HuH-7 (cell line): ENCODE measurements at regions not wholly inside any gene's neighbourhood (a gene's known extent, or its start where the extent isn't known, plus 50 kb on each side); places are given as distances from the start of the nearest gene placed in this dataset.

Experiments
- DNase-seq: peaks from one replicate; pipeline ENCODE4 v3.0.0; 2011; ENCODE audit warnings: low spot score

DNA sequence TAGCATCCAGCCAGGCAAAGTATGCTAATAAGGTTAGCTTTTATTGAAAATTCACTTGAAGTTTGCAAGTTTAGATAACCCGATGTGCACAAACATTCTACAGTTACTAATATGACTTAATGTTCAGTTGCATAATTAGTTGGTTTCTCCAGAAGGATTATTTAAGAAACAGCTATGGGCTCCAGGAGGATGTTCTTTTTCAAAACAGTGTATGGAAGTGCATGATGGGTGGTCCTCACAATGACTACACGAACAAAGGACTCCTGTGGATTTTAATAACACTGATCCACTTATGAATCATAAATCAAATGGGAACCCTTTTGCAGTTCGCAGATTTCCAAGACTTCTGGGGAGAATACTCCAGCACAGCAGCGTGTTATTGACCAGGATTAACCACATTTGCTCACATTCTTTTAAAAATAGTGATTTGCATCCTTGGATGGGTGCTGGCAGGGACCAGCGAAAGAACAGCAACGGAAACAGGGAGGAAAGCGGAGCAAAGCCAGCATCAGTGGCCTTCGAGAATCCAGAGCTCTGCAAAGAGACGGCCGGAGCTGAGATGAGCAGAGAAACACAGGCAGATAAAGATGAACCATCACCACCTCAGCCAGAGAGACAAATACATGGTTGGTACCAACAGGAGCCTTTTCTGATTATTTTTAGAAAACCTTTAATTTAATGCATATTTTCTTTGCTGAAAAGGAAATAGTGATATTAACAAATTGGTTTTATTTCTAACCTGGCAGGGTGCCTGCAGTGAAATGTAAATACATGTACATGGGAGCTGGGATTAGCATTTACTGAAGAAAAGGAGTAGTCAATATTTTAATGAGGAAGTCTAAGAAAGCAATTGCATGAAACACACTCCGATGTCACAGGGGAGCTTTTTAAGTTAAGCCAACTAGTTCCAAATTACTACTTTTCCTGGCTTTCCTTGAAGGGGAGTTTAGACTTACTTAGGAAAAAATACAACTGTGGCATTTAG is 623.2 kb upstream of the ZFHX3 start:
- DNase-seq: no peak

DNA sequence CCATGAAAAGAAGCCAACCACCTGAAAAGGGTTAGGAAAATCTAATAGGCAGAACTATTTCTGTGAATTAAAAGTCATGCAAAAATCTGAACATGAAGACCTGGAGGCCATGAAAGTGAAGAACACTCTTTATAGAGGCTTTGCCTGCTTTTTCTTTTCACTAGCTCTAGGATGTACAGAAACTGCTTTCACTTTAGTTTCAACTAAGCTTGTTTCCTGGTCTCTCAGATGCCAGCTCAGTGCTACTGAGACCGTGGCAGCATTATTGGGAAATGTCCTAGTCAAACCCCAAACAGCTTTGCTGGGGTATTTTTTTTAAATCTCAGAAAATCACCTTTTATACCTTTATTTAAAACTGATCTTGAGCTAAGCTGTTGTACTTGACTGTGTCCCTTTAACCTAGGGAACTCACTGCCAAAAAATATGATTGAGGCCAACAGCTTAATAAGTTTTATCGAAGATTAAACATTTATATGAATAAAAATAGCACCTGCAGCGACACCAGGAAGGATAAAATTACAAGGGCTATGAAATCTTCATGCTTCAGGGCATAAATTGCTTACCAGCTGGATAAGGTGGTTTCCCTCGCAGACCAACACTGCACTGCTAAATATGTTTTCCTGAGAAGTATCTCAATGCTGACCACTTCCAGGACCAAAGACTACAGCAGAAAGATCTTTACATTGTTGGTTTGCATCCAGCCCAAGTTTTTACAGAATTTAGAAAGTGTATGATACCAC is 621.8 kb upstream of the ZFHX3 start:
- DNase-seq: no peak

DNA sequence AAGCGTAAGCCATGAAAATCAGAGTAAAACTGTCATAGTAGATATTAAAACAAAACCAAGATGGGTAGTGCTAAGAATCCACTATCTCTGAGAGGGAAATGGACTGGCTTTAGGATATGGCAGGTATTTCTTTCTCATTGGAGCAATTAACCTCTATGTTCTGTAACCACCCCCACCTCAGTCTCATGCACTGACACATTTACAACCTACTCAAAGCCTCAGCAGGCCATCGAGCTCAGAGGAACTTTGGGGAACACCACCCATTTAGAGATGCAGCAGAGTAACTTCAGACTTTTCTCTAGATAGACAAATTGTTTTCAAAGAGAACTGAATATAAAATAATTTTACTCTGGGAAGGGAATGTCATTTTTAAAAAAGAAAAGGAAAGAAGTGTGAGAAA is 615.8 kb upstream of the ZFHX3 start:
- no peak for DNase-seq

DNA sequence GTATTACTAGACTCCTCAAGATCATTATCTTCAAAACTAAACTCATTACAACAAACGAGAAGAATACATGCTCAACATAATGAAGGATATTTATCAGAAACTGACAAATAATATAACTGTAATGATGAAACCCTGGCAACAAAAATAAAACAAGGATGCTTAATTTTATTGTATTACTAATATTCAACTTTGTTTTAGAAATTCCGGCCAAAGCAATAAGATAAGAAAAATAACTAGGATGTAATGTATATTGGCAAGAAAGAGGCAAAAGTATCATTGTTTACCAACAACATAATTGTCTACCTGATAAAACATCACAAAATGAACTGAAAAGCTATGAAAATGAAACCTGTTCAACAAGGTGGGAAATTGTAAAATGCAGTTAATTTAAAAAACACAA is 588.3 kb upstream of the ZFHX3 start:
- DNase-seq: no peak

DNA sequence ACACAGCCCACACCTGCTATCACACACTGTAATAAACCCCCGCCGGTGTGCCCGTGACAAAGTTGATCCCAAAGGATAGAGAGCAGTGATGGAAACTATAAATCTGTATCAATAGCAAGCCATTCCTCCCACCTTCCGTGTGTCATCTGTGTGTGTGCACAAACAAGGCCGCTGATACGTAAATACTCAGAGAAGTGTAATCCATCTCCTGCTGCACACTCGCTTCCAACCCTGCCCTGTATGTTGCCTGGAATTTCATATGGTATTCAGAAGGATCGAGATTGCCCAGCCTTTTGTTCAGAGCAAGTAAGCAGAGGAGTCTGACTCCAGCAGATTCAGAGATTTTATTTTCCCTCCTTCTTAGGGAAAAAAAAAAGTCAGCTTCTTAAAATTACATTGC is 581.1 kb upstream of the ZFHX3 start:
- no peak for DNase-seq

DNA sequence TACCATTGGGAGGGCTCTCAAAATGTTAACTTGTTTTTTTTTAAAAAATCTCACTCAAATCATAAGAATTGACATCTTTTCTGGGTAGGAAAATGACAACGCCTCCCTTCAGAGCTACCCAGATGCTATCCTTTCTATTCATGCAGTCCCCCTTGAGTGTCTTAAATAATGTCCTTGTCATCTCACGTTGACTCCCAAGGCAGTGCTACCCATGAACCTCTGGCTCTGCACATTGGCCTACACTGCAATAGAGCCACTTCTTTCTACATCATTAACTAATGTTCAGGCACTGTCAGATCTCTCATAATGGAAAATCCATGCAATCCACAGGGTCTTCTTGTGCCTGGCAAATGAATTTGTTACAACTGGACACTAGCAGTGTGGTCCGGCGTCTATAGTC is 569.8 kb upstream of the ZFHX3 start:
- DNase-seq: no peak

DNA sequence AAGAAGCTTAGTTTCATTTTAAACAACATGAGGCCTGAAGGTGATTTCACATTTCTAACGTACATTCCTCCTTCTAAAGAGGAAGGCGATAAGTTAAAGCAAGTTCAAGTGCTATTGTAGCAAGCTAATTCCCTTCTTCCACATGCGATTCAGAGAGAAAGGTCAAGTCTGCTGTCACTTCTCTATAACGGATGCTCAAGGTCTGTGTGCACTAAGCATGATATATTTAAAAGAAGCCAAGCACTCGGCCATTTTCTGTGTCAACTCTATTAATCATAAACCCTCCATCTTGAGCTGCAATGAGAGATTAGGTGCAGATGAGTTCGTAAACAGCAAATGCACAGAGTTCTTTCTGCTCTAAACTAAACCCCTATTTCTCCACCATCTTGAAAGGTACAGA is 568.8 kb upstream of the ZFHX3 start:
- no peak for DNase-seq

DNA sequence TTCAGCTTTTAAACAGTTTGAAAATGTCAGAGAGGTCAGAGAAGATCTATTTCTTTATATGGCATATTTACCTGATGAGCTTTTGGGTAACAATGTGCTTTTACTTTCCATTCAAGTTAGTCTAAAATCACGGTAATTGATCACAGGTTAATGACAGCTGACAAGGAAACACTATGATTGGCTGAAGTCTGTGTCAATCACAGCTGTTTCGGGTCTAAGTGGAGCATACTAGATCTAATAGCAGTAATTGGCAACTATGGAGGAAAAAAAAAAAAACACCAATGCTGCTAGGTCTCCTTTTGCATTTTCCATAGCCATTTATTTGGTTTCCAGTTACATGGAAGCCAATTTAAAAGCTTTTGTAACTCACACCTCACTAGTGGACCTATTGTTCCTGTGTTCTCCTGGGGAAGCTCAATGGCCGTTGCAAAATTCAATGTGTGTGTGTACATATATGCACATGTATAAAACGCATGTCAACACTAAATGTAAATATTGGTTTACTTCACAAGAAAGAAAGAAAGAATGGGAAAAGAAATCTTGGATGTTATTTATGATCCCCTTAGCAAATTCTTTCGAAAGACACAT is 568.3 kb upstream of the ZFHX3 start:
- DNase-seq: no peak

DNA sequence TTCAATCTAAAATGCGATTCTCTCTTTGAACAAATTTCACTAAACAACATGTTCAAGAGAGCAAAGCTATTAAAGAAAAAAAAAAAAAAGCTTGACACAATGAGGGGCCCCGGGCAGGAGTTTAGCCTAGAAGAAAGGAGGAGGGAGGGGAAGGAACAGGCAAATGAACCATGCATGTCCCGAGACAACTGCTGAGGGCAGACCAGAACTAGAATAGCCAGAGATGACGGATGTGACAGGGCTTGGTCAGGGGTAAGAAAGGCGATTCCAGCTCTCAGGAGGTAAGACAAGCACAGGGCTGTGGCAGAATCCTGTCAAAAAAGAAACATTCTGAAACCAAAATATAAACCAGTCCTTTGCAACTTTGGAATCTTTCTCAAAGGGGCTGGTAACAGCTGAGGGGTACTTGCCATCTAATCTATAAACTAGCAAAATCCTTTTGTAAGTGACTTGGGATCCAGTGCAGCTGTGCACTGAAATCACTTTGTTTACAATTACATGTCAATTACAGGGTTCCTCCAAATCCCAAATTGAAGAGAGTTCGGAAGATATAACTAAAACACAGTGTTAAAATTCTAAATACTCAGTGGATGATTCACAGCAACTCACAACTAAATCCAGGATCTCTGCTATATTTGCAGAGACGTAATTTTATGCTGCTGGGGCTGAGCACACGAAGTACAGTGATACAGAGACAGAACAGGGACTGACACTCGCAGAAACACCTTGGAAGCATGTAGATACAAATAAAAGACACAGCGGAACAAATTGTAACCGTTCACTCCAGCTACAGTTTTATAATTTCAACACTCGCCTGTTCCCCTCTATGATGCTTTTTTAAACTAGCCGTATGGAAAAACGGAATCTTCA is 567.4 kb upstream of the ZFHX3 start:
- no peak for DNase-seq

DNA sequence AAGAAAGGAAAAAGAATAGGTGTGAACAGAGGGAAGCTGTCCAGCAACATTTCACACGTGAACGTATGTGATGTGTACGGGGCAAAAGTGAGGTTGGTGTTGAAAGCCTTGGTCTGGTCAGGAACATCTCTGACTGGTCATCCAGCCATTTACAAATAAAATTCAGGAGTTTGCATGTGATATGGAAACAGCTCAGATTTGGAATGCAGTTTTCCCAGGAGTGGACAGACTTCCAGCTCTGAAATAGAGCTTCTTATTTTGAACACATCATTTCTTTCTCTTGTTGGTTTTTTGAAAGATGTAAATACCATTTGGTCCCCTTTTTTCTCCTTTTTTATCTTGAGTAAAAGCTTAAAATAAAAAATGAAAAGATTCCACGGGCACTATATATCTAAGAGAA is 566.2 kb upstream of the ZFHX3 start:
- DNase-seq: no peak

DNA sequence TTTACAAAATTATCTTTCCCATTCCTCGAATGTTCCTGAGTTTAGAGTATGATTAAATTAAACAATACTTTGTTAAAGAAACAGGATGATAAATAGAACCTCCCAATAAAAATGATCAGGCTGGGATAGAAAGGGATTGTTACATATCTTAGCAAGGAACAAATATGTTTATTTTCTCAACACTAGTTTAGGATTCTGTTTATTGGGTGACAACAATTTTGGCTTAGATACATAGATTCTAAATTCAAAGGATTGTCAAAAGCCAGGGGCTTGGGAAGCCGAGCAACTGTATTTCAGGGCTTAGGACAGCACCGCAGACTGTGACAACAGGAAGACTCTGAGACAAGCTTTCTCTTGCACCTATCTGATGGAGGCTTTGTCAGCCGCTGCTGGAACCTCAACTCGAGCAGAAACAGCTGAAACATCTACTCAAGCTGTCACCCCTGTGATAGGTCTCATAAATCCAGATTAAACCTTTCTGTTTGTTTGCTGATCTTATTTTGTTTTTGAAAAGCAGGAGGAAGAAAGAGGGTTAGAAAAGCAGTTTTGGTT is 562.8 kb upstream of the ZFHX3 start:
- DNase-seq: no peak

DNA sequence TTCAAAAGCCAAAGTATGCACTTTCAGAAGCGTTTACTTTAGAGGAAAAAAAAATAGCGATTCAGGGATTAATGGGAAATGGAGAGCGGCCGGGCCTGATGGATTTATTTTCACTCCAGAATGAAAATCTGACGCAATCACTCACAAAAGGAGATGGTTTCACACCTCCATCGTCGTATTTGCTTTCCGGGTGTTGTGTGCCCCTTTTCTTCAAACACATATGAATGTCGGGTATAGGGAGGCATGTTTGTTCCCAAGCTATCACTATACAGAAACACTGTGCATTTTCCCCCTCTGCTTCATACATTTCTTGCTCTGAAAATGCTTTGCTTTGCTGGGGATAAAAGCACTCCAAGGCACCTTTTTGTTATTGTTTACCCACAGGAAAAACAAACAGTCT is 562.2 kb upstream of the ZFHX3 start:
- DNase-seq: no peak

DNA sequence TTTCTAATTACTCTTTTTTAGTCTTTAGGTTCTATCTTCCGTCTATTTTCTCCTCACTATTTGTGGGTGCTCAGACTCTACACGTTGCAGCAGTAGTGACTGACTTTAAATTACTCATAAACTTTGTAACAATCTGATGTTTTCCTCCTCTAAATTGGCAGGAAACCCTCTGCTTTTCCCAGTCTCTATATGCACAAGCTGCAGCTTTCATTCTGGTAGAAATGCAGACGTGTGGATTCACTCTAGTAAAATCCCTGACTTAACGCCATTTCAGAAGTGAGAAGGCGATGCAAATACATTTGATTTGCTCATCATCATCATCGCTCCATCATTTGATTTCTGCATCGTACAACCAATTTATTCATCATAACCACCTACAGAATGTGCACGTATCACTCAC is 561.0 kb upstream of the ZFHX3 start:
- no peak for DNase-seq

DNA sequence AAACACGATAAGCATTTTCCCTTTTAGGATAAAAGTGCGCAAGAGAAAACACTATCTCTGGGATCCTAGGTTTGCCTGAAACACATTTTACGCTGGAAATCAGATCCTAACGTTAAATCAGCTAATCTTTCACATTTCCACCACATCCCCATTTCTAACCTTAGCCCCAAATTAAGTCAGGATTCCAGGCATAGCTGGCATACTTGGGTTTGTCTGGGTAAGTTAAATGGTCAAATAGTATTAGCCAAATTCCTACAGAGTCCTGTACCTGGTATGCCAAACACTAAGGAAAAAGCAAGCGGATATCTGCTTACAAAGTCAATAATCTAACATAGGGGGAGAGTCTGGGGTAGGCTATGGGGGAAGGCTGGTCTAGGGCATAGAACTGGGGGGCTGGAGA is 557.4 kb upstream of the ZFHX3 start:
- DNase-seq: no peak

DNA sequence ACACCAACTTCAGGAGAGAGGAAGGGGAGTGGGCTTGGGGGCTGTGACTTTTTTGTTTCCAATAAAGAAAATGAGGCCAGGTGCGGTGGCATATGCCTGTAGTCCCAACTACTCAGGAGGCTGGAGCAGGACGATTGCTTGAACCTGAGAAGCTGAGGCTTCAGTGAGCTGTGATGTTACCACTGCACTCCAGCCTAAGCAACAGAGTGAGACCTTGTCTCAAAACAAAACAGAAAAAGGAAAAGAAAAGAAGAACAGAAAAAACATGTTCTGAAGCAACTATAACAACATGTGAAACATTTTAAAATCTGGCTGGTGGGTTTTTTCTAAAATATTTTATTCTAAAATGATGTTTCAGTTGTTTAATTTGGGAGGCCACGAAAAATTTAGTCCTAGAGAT is 554.0 kb upstream of the ZFHX3 start:
- no peak for DNase-seq

DNA sequence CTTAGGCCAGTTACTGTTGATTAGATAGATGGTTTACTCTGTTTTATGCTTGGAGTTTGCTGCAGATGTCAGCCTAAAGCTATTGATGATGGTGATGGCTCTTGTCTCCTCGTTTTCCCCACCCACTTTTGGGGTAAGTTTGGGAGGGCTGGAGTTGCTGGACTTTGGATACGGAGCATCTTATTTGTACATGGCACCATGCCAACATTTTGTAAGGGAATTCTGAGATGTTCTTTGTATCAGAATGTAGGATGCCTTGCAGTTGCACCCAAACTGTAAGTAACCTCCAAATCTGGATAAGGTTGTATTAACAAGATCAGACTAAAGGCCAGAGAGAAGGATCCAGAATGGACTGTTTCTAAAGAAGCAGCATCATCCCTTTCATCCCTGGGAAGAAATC is 551.9 kb upstream of the ZFHX3 start:
- no peak for DNase-seq

DNA sequence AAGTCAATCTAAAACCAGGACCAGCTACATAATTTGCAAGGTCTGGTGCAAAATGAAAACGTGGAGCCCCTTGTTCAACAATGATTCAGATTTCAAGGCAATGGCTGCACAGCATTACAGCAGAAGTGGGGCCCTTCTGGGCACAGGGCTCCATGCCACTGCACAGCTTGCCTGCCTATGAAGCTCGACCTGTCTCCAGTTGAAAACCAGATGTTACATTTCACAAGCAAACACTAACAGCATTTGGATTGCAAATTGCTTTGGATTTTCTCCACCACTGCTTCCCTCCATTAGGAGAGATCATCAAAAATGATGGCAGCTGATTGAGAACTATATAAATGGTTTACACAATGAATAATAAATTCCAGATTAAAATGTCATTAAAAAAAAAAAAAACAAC is 551.4 kb upstream of the ZFHX3 start:
- DNase-seq: no peak

DNA sequence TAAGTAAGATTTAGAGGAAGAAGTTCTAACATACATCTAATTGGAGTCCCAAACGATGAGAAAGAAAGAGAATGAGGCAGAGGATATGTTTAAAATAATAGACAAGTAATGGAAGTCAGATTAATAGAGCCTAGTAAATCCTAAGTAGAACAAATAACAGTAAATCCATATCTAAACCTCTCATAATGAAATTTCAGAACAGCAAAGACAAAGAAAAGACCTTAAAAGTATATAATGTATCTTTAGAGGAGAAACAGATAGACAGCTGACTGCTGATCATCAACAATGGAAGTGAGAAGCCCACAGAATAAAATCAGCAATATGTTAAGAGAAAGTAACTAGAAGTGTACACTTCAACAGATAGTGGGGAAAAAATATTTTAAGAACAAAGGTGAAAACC is 536.2 kb upstream of the ZFHX3 start:
- DNase-seq: no peak

DNA sequence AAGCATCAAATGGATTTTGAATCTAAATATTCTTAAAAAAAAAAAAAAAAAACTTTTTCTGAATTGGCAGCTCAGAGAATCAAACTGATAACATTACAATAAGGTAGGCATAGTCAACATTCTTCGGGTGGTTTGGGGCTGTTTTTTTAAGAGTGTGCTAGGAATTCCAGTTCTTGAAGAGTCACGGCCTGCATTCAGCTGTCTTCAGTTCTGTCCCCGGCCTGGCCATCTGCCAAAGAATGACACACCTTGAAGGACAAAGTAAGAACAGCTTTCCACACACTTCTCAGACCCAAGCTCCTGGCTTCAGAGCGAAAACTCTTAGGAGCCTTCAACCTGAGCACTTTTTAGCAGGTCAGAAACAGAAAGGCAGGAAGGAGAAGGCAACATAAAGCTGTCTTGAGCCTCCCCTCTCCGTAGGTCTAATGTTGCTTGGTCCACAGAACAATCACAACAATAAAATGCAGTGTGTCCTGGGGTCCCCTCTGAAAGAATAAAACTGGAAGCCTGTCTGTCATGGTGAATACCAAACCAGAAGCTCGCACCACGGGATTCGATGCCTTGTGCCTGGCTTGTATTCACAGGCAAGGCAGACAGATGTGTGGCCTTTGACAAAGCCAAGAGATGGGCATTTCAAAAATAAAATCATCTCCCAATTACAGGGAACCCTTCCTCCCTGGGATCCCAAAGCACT is 524.4 kb upstream of the ZFHX3 start:
- DNase-seq: no peak

DNA sequence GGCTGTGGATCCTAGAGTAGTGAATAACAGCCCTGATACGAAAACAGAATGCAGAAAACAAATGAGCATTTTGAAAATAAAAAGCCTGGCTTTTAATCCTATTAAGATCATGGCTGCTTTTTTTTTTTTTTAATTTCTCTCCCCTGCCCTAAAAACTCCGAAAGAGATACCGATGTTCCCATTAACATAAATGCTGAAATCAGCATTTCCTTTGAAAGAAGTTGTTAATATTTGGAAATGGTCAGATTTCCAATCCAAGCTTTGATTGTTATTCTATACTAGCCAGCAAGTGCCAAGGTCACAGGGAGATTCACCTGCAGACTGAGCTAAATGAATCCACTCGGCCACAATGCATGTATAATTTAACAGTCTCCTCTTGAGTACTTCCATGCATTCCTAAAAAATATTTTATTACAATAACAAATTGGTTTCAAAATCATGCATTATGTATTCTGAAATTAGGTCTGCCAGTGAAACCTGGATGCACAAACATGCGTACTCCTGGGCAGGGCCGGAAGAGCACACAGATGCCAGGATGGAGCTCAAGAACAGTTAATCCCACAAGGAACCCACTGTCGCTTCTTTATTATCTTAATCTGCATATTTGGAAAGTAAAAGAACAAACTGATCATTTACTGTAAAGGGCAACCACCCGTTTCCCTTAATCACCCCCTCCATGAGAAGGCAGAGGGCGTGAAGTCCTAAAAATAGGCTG is 521.5 kb upstream of the ZFHX3 start:
- DNase-seq: no peak

DNA sequence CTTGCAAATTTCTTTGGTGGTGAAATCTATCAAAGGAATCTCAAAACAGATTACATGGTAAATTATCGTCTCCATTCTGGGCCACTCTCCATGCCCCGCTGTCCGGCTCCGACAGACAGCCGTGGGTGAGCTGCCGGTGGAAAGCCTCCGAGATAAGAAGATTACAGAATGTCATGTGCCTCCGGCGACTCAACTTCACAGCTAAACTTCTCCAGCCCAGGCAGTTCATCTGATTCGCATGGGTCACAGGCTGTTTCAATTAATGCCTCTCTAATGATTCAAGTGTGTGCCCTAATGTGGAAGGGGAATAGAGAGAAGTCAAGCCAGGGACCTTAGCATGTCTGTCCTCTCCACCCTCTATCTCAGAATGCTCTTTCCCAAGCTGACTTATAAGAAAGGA is 520.8 kb upstream of the ZFHX3 start:
- no peak for DNase-seq
